ENCODE measurements at regions not wholly inside any gene's neighbourhood (a gene's known extent, or its start where the extent isn't known, plus 50 kb on each side); places are given as distances from the start of the nearest gene placed in this dataset.

DNA sequence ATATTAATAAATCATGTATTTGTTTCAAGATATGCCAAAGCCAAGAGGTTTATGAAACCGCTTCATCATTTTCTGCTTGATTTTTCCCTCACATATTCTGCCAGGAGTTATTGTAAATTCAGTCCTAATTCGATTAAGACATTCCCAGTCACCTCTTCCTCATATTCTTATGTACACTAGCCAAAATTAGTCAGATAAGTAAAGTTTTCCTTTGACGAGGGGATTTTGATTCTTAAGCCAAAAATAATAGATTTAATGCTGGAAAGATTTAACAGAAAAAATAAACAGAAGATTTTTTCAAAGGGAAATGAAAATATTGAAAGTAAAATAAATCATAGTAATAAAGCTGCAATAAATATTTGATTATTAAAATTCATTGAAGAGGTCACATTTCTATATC is 51.0 kb upstream of the VEGFC start:
- DNase-seq, result no peak

- no peak for DNase-seq
Measured at GRCh38 chr4:176844448-176844847, 51.7 kb upstream of the VEGFC start.

GRCh38 chr4:176845636-176846035 is 52.9 kb upstream of the VEGFC start:
- no peak for DNase-seq

GRCh38 chr4:176849076-176849475 is 56.4 kb upstream of the VEGFC start:
- no peak for DNase-seq

GRCh38 chr4:176850436-176850835 is 57.7 kb upstream of the VEGFC start:
- DNase-seq, result no peak

- no peak for DNase-seq
Measured at GRCh38 chr4:176856421-176856820, 63.7 kb upstream of the VEGFC start.

DNA sequence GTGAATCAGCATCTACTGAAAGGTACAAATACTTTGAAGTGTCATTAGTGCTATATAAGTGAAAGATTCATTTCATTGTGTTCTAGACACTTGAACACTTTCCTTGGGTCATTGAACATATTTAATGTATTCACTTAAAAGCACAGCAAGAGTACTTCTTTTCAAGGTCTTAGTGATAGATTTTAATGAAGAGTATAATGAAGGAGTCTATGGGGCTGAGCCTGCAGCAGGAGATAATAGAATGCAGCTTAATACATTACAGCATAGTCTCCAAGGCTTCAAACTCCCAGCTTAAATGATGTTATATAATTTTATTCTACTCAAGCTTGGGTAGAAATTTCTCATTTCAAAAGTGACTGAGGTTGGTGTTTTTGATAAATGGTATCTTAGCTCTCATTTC is 66.1 kb upstream of the VEGFC start:
- no peak for DNase-seq

GRCh38 chr4:176864238-176864637 is 71.5 kb upstream of the VEGFC start:
- DNase-seq, result no peak

DNA sequence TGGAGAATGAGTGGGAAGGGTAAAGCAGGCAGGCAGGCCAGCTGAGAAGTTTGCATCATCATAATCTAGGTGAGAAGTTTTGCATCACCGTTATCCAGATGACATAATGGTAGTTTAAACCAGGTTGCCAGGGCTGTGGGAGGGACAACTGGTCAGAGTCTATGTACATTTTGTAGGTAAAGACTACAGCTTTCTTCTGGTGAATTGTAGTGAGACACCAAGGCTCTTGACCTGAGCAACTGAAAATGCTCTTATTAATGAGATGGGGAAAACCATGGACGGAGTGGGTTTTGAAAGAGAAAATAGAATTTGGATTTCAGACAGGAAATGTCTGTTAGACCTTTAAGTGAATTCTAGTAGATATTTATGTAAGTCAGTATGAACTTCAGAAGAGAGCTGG is 76.0 kb upstream of the VEGFC start:
- no peak for DNase-seq

DNA sequence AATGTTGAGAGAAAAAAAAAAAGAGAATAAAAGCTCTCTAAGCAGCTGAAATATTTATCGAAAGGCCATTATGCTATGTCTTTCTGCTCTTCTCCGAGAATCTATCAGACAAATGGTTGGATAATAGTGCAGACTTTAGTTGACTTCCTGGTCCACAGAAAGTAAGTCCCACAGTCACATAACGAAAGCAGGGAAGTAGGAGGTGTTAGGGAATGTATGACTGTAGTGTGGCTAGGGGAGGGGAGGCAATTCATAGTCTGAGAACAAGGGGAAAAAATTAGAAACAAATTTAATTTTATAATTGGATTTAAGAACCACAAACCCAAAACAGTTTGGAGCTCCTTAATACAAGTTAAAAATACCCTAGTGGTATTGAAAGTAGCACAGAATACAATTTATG is 79.7 kb upstream of the VEGFC start:
- DNase-seq, result no peak

DNA sequence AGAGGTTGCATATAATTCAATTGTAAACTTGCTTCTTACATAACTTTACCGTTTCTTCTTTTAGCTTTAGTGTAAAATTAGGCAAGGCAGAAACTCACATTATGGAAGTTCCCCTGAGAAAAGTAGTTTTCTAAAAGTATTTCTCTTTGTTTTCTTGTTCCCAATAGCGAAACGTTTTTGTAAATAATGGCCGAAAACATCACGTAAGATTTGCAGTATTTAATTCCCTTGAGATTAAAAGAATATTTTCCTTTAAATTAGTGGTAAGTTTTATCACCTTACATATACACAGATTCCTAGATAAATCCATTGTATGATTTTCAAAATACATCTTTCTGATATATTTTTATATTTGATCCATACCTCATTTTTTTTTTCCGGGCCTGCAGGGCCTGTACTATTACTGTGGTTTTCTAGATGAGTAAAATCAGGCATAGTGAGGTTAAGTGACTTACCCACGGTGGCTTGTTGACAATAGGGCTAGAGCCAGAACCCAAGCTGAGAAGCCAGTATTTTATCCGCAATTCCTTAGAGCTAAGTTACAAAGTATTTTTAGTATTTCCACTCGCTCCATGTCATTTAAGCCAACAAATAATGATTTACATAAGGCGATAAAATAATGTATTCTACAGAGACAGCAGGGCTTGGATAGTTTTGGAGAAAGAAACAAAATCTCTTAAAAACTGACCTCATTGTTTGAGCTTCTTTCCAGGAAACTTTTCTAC is 82.2 kb upstream of the VEGFC start:
- no peak for DNase-seq

DNA sequence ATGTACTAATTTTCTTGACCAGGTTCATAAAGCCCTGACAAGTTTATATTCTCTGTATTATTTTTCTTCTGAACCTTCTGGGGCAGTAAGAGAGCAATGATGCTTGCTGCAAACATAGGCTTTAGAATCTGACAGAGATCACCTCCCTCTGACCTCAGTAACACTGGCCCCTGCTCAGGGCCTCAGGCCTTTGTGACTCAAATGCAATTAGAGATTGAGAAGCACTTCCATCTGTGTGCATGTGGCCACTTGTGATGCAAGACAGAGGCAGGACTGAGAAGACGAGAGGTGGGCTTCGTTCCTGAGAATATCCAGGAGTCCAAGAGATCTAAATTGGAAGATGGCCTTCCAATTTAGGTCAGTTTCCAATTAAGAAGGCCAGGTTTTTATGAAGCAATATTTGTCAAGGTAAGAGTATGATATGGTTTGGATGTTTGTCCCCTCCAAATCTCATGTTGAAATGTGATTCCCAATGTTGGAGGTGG is 82.8 kb upstream of the VEGFC start:
- DNase-seq, result no peak

GRCh38 chr4:176879380-176880116 is 86.8 kb upstream of the VEGFC start:
- DNase-seq, result no peak

DNA sequence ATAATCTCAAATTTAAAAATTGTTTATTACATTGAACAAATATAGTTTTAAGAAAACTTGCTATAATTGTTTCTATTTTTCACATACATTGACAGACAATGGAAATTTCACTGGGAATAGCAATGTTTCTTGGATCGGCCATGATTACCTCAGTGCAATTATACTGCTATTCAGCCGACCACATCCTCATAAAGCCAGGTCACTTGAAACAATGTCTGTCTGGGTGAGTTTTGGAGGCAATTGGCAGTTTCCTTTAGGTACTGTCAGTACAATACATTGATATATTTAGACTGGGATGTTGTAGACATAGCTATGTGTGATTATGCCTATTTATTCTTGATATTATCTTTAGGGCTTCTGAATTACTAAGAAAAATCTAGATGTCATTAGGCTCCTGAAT is 89.5 kb upstream of the VEGFC start:
- DNase-seq, result no peak

- DNase-seq, result peak; percentile 18
Measured at GRCh38 chr4:176883108-176883550, 90.4 kb upstream of the VEGFC start.

DNA sequence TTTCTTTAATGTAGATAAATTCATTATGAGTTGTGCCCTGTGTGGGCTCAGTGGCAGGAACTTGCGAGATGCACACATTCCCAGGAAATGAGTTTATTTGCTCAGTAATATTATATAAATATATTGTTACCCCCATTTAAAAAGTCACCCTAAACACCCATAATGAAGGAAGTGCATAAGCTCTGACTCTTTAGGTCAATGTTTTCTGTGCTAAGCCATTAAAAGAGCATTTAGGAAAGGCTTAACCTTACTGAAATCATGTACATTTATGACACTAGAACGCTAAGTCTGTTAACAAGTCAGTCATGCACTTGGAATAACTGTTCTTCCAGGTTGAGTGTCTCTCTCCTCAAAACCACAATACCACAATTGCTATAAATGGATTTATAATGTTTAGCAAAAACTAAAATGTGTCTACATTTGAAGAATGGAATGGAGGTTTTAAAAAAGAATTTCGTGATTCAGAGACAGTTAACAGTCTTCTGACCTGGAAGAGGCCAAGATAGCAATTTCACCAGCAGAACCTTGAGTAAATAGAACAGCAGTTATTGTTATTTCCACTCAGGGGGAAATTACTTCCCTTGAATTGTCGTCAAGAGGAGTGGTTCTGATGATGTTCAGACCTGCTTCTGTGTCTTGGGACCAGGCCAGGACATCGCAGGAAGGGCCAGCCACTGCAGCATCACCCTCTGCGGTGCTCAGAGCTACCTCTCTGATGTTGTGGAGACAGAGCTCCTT is 91.1 kb upstream of the VEGFC start:
- peak; percentile 29 for DNase-seq

GRCh38 chr4:176885224-176885623 is 92.5 kb upstream of the VEGFC start:
- no peak for DNase-seq

- DNase-seq, result no peak
Measured at GRCh38 chr4:176886135-176886534, 93.4 kb upstream of the VEGFC start.

- DNase-seq, result no peak
Measured at GRCh38 chr4:176889776-176890175, 97.1 kb upstream of the VEGFC start.

- DNase-seq, result no peak
Measured at GRCh38 chr4:176894498-176894897, 101.8 kb upstream of the VEGFC start.

DNA sequence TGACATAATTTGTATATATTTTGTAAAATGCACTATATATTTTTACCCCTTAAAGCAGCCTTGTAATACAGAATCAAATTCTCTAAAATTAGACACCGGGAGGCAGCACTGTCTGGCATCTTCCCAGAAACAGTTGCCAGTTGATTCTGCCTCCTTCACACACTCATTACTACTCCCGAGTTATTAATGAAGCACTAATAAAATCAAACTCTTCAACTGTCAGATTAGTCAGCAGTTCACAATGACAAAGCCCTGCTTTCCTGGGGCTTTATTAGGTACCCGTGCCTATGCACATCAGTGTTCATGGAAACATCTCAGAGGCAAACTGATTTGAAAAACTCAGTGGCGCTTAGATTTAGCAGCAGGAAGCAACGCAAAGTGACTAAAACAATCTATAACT is 103.5 kb upstream of the VEGFC start:
- no peak for DNase-seq

GRCh38 chr4:176897226-176897625 is 104.5 kb upstream of the VEGFC start:
- DNase-seq, result no peak

- no peak for DNase-seq
Measured at GRCh38 chr4:176898791-176899190, 106.1 kb upstream of the VEGFC start.
